Upper lobe of left lung (tissue), 4 donors: ENCODE measurements at regions not wholly inside any gene's neighbourhood (a gene's known extent, or its start where the extent isn't known, plus 50 kb on each side); places are given as distances from the start of the nearest gene placed in this dataset.

Experiments
- EP300 ChIP-seq, 4 donors: sonication (generic); formaldehyde crosslinking; IDR thresholded peaks; one replicate each; pipeline ENCODE4 v1.5.1; 2017; ENCODE audit warnings: antibody characterized with exemption in 4 of 4, control low read depth in 2 of 4
- POLR2A ChIP-seq, 4 donors: fragments of 450-650 bp; IDR thresholded peaks; one replicate each; pipeline ENCODE4 v1.5.1; 2016 to 2017; ENCODE audit warnings: antibody characterized with exemption in 4 of 4, mild to moderate bottlenecking in 2 of 4
- POLR2AphosphoS5 ChIP-seq, 2 donors: sonication (generic); formaldehyde crosslinking; IDR thresholded peaks; one replicate each; pipeline ENCODE4 v1.5.1; 2017; ENCODE audit warnings: antibody characterized with exemption in 2 of 2
- TF ChIP-seq, protein P1 (sequence below), 6 experiments: fragments of 450-650 bp in 4 of 6; fragments of 200-600 bp in 2 of 6; sonication (generic) in 2 of 6; IDR thresholded peaks; one replicate each; pipeline ENCODE4 v1.5.1; 2016 to 2019; ENCODE audit warnings: antibody characterized with exemption in 6 of 6

DNA sequence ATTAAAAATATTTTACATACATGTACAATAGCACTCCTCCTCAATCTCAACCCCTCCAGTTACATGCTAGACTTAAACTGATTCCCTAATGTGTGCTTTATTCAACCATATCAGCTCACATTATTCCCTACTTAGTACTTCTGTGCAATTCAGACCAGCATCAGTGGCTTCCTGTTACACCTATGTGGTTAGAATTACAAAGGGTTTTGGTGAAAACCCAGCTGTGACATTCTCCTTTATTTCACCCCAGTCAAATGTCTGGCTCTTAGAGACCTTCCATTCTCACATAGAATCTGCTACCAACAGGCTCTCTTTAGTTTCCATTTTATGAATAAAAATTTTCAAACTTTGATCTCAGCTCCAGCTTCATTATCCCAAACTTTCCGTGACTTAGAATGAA is 85.2 kb upstream of the SLC7A11 start:
- TF ChIP-seq POLR2A (IDR thresholded peaks at IDR 0.05) = no peak
- TF ChIP-seq, protein P1, sequence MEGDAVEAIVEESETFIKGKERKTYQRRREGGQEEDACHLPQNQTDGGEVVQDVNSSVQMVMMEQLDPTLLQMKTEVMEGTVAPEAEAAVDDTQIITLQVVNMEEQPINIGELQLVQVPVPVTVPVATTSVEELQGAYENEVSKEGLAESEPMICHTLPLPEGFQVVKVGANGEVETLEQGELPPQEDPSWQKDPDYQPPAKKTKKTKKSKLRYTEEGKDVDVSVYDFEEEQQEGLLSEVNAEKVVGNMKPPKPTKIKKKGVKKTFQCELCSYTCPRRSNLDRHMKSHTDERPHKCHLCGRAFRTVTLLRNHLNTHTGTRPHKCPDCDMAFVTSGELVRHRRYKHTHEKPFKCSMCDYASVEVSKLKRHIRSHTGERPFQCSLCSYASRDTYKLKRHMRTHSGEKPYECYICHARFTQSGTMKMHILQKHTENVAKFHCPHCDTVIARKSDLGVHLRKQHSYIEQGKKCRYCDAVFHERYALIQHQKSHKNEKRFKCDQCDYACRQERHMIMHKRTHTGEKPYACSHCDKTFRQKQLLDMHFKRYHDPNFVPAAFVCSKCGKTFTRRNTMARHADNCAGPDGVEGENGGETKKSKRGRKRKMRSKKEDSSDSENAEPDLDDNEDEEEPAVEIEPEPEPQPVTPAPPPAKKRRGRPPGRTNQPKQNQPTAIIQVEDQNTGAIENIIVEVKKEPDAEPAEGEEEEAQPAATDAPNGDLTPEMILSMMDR (IDR thresholded peaks at IDR 0.05) = no peak
- TF ChIP-seq POLR2AphosphoS5 (IDR thresholded peaks at IDR 0.05) = no peak
- TF ChIP-seq EP300 (IDR thresholded peaks at IDR 0.05) = no peak
